K562 (cell line): ENCODE measurements at regions not wholly inside any gene's neighbourhood (a gene's known extent, or its start where the extent isn't known, plus 50 kb on each side); places are given as distances from the start of the nearest gene placed in this dataset.

Experiments used
- ATAC-seq: fragments of 200-7000 bp; cut with Tn5 transposase; 3 replicates; pipeline ENCODE4 v1.9.1; 2020; ENCODE audit warnings: moderate library complexity
- BruUV-seq: library from RNA; stranded (reverse); fragments of 400-500 nt; replicated peaks from 2 replicates; lab custom pipeline; 2021; lab: Mats Ljungman, UMichigan
- CTCF ChIA-PET: fragments of 300-600 bp; formaldehyde crosslinking; extraction: SDS; loops from one replicate; lab custom pipeline; 2021; ENCODE audit warnings: low intra/inter-chr PET ratio; lab: Yijun Ruan, JAX
- POLR2A ChIA-PET: fragments of 300-600, 350-650 bp; sonication (Branson Sonifier 250); formaldehyde crosslinking; extraction: SDS; loops from one replicate; lab custom pipeline; 2021; ENCODE audit warnings: antibody characterized with exemption, inconsistent platforms; lab: Yijun Ruan, JAX
- DNase-seq, 4 experiments: peaks; one replicate each; pipeline versions ENCODE4 v3.0.0 to v3.0.0-alpha.2; 2011 to 2018; ENCODE audit warnings: low spot score in 3 of 4, mixed read lengths in 3 of 4; ENCODE audit errors: extremely low read depth in 1 of 4
- FAIRE-seq: peaks from 2 replicates; lab custom pipeline; 2011; peaks lifted over from hg19 to GRCh38; lab: Jason Lieb, UNC
- H2AFZ ChIP-seq: 2 replicates; pipeline ENCODE4 v1.6.0; 2011; ENCODE audit warnings: low read depth, low read length, control low read depth, inconsistent platforms
- H3K27ac ChIP-seq: fragments of 200-600 bp; 3 replicates; pipeline ENCODE4 v1.8.0; 2011; ENCODE audit warnings: low read depth, mild to moderate bottlenecking, control low read depth, inconsistent platforms, low read length, moderate library complexity, mixed read lengths; ENCODE audit errors: extremely low read depth
- H3K27me3 ChIP-seq, 2 experiments: fragments of 300-600 bp in 1 of 2; 2 replicates in 1 of 2; 3 replicates in 1 of 2; pipeline versions ENCODE4 v1.6.0 to v1.8.0; 2011; ENCODE audit warnings: inconsistent platforms in 2 of 2, low read length in 2 of 2, mild to moderate bottlenecking in 1 of 2, mixed read lengths in 1 of 2, moderate library complexity in 1 of 2; ENCODE audit not compliant: control insufficient read depth in 2 of 2, insufficient read depth in 2 of 2
- H3K36me3 ChIP-seq: fragments of 300-600 bp; 3 replicates; pipeline ENCODE4 v1.8.0; 2011; ENCODE audit warnings: mild to moderate bottlenecking, low read length, inconsistent platforms; ENCODE audit not compliant: control insufficient read depth, insufficient read depth
- H3K4me1 ChIP-seq, 2 experiments: fragments of 200-600 bp in 1 of 2; replicated peaks in 1 of 2; 2 replicates in 1 of 2; 3 replicates in 1 of 2; pipeline versions ENCODE4 v1.5.1 to v1.8.0; 2011; ENCODE audit warnings: inconsistent platforms in 2 of 2, low read length in 2 of 2, mild to moderate bottlenecking in 1 of 2, mixed read lengths in 1 of 2, moderate library complexity in 1 of 2; ENCODE audit not compliant: control insufficient read depth in 2 of 2, insufficient read depth in 2 of 2
- H3K4me2 ChIP-seq: 2 replicates; pipeline ENCODE4 v1.6.1; 2011; ENCODE audit warnings: low read length, control low read depth, inconsistent platforms, mixed read lengths; ENCODE audit not compliant: insufficient read depth
- H3K4me3 ChIP-seq: fragments of 200-600 bp; sonication (generic), shearing (Covaris generic); 2 replicates; pipeline ENCODE4 v1.5.1; 2016; ENCODE audit warnings: control low read depth, inconsistent platforms
- H3K79me2 ChIP-seq: fragments of 200-600 bp; 3 replicates; pipeline ENCODE4 v1.8.0; 2011; ENCODE audit warnings: low read length, inconsistent platforms; ENCODE audit not compliant: control insufficient read depth, insufficient read depth
- H3K9ac ChIP-seq, 2 experiments: 2 replicates each; pipeline versions ENCODE4 v1.6.0 to v1.6.1; 2011; ENCODE audit warnings: low read depth in 2 of 2, low read length in 2 of 2, control low read depth in 1 of 2, inconsistent platforms in 1 of 2, mild to moderate bottlenecking in 1 of 2, mixed read lengths in 1 of 2; ENCODE audit not compliant: insufficient read depth in 1 of 2
- H3K9me1 ChIP-seq: one replicate; pipeline ENCODE4 v1.6.0; 2011; ENCODE audit warnings: inconsistent platforms, mild to moderate bottlenecking, low read length, moderate library complexity; ENCODE audit not compliant: control insufficient read depth, insufficient read depth
- H3K9me3 ChIP-seq: replicated peaks from 2 replicates; pipeline ENCODE4 v1.5.1; 2011; ENCODE audit warnings: low read depth, low read length, inconsistent platforms; ENCODE audit not compliant: control insufficient read depth, insufficient read depth
- H4K20me1 ChIP-seq: replicated peaks from 2 replicates; pipeline ENCODE4 v1.6.1; 2011; ENCODE audit warnings: low read length, inconsistent platforms, mixed read lengths; ENCODE audit not compliant: control insufficient read depth, insufficient read depth
- ARID1B ChIP-seq: fragments of 450-650 bp; IDR thresholded peaks from 2 replicates; pipeline ENCODE4 v1.6.1; 2016; ENCODE audit warnings: antibody characterized with exemption, mild to moderate bottlenecking, inconsistent platforms
- ESRRA ChIP-seq: fragments of 450-650 bp; IDR thresholded peaks from 2 replicates; pipeline ENCODE4 v1.6.1; 2014; ENCODE audit warnings: low read depth, mild to moderate bottlenecking, moderate library complexity, borderline replicate concordance
- HBP1 ChIP-seq: fragments of 450-650 bp; formaldehyde crosslinking; IDR thresholded peaks from 2 replicates; pipeline ENCODE4 v1.4.0; 2022; ENCODE audit warnings: missing genetic modification characterization
- HINFP ChIP-seq: fragments of 450-650 bp; conservative IDR thresholded peaks from 2 replicates; pipeline ENCODE4 v1.6.1; 2016; ENCODE audit warnings: missing genetic modification characterization, low read depth, mild to moderate bottlenecking, control low read depth, missing compliant biosample characterization
- NFYB ChIP-seq: IDR thresholded peaks from 2 replicates; pipeline ENCODE4 v1.6.1; 2011; ENCODE audit warnings: mild to moderate bottlenecking, moderate library complexity; ENCODE audit not compliant: insufficient read length; ENCODE audit errors: extremely low read depth
- SMARCC2 ChIP-seq: fragments of 450-650 bp; IDR thresholded peaks from 2 replicates; pipeline ENCODE4 v1.6.1; 2017; ENCODE audit warnings: antibody characterized with exemption, moderate library complexity, mild to moderate bottlenecking, low read depth
- SPI1 ChIP-seq: IDR thresholded peaks from 2 replicates; pipeline ENCODE4 v1.6.1; 2011; ENCODE audit warnings: low read depth, low read length, control low read depth, borderline replicate concordance
- ZNF785 ChIP-seq: fragments of 250-450 bp; sonication (Bioruptor Pico); IDR thresholded peaks from 2 replicates; pipeline ENCODE4 v1.4.0; 2020; ENCODE audit warnings: mild to moderate bottlenecking
- WGBS: fragments of 100-300 bp; shearing (Covaris generic); methylation state at CpG from one replicate; pipeline ENCODE4 v1.1.6; 2016; ENCODE audit warnings: low coverage, mixed read lengths; ENCODE audit not compliant: insufficient coverage; ENCODE audit errors: missing lambda C conversion rate; 5-methylcytosine and 5-hydroxymethylcytosine counted together
- in situ Hi-C: fragments of 300-500 bp; cut with MboI; formaldehyde crosslinking; loops from 4 replicates; pipeline ENCODE4 v1.15.0; 2018; ENCODE audit warnings: inconsistent platforms, mixed read lengths
- intact Hi-C: fragments of 100-400 bp; cut with micrococcal nuclease; formaldehyde crosslinking; loops from 2 replicates; pipeline ENCODE4 v1.14.2; 2022
- TF ChIP-seq, protein P1 (sequence below): fragments of 250-450 bp; sonication (Bioruptor Pico); IDR thresholded peaks from 2 replicates; pipeline ENCODE4 v1.8.0; 2021; ENCODE audit warnings: borderline replicate concordance, mild to moderate bottlenecking, moderate library complexity; ENCODE audit not compliant: poor library complexity, severe bottlenecking
- TF ChIP-seq, protein P2 (sequence below): fragments of 250-450 bp; sonication (Bioruptor Pico); IDR thresholded peaks from 2 replicates; pipeline ENCODE4 v1.5.0; 2022; ENCODE audit warnings: mild to moderate bottlenecking

DNA sequence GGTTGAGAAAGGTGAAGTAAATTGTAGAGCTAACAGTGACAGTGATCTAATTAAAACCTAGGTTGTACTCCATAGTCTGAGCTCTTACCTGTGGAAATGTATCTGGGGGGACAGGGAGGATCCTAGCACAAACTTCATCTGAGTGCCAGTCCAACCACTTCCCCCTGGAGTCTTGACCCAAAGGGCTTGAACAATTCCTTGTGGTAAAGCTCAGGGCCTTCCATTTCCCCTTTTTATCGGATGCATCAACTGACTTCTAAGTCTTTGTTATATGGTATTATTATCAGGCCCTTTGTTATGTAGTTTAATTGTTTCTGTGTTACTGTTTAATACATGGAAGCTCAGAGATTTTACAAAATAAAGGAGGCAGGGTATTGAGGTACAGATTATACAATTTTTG is 140.2 kb upstream of the SESN3 start:
- no peak overlapping the region for H3K9ac ChIP-seq
- H2AFZ ChIP-seq = no peak overlapping the region
- ChIA-PET CTCF (no interaction called here), POLR2A (interaction anchor here (0.5 to 1.2 kb wide), 4 partner anchors 18 to 27 kb away, joined by 3 read pairs; no protein-coding TSS in a partner anchor)
- 0% methylated on average over 1 of the region's 1 CpG for WGBS
- ATAC-seq = no peak
- in situ Hi-C loops = no loop called here
- no peaks in the 10 kb centered on the region for H3K36me3 ChIP-seq
- no peak overlapping the region for H3K27ac ChIP-seq
- H3K4me1 ChIP-seq = no peaks in the 10 kb centered on the region
- no peak for TF ChIP-seq HBP1 (CRISPR knock-in tag)
- TF ChIP-seq SPI1 = peak; percentile 59; the same call in 1 of the 2 replicates
- no peak overlapping the region for H3K4me3 ChIP-seq
- no peaks in the 10 kb centered on the region for H3K79me2 ChIP-seq
- DNase-seq = no peak
- H3K27me3 ChIP-seq = peaks cover 0 to 5% of the 10 kb centered on the region in 2 experiments; a peak in 2 of 5 replicates
- no peaks in the 10 kb centered on the region for H3K9me3 ChIP-seq
- no TSS peak for BruUV-seq
- no peaks in the 10 kb centered on the region for H4K20me1 ChIP-seq
- intact Hi-C loops = no loop called here
- H3K9me1 ChIP-seq = no peaks in the 10 kb centered on the region
- no peak for FAIRE-seq
- H3K4me2 ChIP-seq = no peak overlapping the region

DNA sequence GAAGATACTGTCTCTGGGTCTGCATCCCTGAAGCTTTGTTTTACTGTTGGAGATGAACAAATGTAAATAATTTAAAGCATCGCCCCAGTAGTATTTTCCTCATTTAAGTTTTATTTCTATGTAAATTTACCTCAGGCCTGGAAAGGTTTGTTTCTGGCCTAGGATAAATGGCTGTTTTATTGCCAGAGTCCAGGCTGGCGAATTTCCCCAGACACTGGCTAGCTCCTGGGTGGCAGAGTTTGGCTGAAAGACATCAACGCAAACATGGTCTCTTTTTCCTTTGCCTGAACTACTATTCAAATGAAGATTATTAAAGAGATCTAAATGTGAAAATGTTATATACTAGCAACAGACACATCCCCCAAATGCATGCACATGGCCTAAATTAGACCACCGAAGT is 136.7 kb upstream of the SESN3 start:
- H3K79me2 ChIP-seq = no peaks in the 10 kb centered on the region
- FAIRE-seq (no peak), ATAC-seq (no peak), DNase-seq (no peak)
- no peak overlapping the region for H3K9ac ChIP-seq
- no peak overlapping the region for H3K27ac ChIP-seq
- intact Hi-C loops = loop anchor here (10.0 kb wide), 2 partner anchors 213 to 397 kb away; no protein-coding TSS in a partner anchor
- H3K27me3 ChIP-seq = peaks cover 0 to 11% of the 10 kb centered on the region in 2 experiments; a peak in 2 of 5 replicates
- 3% methylated on average over 4 of the region's 4 CpGs for WGBS
- no peak overlapping the region for H3K4me2 ChIP-seq
- H3K9me1 ChIP-seq = no peaks in the 10 kb centered on the region
- H3K4me1 ChIP-seq = no peaks in the 10 kb centered on the region
- H2AFZ ChIP-seq = no peak overlapping the region
- no peaks in the 10 kb centered on the region for H3K36me3 ChIP-seq
- BruUV-seq = no TSS peak
- in situ Hi-C loops = no loop called here
- ChIA-PET CTCF (no interaction called here), POLR2A (interaction anchor here (0.6 kb wide), 3 partner anchors 114 to 1077 kb away, joined by 3 read pairs; no protein-coding TSS in a partner anchor)
- no peaks in the 10 kb centered on the region for H3K9me3 ChIP-seq
- H4K20me1 ChIP-seq = no peaks in the 10 kb centered on the region
- H3K4me3 ChIP-seq = no peak overlapping the region
- TF ChIP-seq SMARCC2 (no peak), NFYB (no peak), HINFP (tag) (no peak), ESRRA (no peak), ARID1B (no peak), ZNF785 (CRISPR knock-in tag) (no peak)
- TF ChIP-seq, protein P1, sequence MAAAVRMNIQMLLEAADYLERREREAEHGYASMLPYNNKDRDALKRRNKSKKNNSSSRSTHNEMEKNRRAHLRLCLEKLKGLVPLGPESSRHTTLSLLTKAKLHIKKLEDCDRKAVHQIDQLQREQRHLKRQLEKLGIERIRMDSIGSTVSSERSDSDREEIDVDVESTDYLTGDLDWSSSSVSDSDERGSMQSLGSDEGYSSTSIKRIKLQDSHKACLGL = no peak
- TF ChIP-seq, protein P2, sequence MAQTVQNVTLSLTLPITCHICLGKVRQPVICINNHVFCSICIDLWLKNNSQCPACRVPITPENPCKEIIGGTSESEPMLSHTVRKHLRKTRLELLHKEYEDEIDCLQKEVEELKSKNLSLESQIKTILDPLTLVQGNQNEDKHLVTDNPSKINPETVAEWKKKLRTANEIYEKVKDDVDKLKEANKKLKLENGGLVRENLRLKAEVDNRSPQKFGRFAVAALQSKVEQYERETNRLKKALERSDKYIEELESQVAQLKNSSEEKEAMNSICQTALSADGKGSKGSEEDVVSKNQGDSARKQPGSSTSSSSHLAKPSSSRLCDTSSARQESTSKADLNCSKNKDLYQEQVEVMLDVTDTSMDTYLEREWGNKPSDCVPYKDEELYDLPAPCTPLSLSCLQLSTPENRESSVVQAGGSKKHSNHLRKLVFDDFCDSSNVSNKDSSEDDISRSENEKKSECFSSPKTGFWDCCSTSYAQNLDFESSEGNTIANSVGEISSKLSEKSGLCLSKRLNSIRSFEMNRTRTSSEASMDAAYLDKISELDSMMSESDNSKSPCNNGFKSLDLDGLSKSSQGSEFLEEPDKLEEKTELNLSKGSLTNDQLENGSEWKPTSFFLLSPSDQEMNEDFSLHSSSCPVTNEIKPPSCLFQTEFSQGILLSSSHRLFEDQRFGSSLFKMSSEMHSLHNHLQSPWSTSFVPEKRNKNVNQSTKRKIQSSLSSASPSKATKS = no peak
